Ecto neural progenitor cell (in vitro differentiated cells): ENCODE measurements at regions not wholly inside any gene's neighbourhood (a gene's known extent, or its start where the extent isn't known, plus 50 kb on each side); places are given as distances from the start of the nearest gene placed in this dataset.
"Not testable (repeated sequence)": the region's sequence is repeated elsewhere in the genome, so short reads cannot be mapped to it uniquely, and the experiment has no call there.

Source experiments
- DNase-seq: peaks from one replicate; pipeline ENCODE4 v3.0.0-alpha.2; 2018; ENCODE audit warnings: low spot score

DNA sequence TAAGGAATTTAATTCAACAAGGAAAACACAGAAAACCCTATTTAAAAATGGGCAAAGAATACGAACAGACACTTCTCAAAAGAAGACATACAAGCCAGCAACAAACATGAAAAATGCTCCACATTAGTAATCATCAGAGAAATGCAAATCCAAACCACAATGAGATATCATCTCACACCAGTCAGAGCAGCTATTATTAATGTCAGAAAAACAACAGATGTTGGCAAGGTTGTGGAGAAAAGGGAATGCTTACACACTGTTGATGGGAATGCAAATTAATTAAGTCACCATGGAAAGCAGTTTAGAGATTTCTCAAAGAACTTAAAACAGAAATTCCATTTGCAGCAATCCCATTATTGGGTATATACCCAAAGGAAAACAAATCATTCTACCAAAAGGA, 55.2 kb downstream of the GCC1 start:
- no peak for DNase-seq

DNA sequence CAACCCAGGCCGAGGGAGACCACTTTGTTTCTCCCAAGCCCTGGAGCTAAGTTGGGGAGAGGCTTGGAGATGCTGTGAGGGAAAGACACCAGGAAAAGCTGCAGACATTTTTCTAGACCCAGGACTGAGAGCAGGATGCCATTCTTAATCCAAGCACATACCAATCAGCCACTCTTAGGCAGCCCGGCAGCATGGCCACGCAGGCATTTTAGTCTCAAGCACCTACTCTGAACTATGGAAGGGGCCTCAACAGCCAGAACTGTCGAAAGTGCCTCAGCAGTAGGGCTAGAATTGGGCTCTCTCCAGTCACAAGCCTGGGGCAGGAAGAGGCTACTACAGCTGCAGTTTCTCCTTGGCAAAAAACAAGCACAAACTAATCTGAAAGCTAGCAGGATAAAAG, 57.8 kb downstream of the GCC1 start:
- no peak for DNase-seq

DNA sequence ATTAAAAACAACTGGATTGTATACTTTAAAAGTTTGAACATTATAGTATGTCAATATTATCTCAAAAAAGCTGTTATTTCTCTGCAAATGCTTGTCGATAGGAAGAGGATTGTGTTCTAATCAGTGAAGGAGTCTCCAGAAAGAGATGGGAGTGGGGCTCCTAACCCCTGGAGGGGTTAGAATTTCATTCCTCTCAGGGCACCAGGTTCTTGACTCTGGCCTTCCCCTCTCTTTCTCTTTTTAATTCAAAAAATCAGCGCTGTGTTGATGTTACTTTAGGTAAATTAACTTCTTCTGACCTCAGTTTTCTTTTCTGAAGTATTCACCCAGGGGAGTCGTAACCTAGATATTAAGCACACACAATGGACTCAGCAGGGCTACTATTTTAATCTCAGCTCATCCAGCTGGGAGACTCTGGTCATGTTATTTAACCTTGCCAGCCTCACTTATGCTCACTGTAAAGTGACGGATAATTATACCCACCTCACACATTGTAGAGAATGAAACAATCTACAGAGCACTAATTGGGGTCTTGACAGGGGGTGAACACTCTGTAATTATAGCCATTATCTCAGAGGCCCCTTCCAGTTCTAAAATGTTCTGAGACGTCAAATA, 59.4 kb downstream of the GCC1 start:
- DNase-seq: no peak

DNA sequence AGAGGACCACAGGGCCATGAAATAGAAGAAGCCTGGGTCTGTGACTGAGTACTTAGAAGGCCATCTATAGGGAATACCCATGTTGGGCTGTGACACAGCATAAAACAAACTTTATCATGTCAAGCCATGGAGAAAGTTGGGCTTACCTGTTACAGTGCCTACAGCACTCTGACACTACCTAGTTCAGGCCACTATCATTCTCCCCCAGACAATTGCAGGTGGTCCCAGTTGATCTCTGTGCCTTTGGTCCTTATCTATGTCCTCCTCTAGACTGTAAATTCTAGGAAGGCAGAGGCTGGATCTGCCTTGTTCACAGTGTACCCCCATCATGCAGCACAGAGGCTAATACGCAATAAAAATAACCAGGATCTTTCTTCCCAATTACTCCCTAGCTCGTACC, 69.1 kb downstream of the GCC1 start:
- DNase-seq: no peak

DNA sequence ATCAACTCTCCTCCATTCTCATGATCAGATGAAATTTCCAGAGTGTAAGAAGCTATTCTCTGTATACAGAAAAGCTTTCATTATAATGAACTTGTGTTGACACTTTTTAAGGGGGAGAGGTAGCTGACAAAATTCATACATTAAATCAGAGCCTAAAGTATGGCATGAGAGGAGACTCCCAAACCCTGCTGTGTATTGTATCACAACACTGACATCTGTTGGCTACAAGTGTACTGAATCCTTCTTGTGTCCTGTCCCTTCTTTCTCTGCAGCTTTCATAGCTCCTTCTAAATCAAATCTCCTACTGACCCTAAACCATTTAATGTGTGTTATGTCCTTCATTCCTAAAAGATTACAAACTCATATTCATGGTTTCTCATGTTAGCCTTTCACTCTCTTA, 70.9 kb downstream of the GCC1 start:
- no peak for DNase-seq

DNA sequence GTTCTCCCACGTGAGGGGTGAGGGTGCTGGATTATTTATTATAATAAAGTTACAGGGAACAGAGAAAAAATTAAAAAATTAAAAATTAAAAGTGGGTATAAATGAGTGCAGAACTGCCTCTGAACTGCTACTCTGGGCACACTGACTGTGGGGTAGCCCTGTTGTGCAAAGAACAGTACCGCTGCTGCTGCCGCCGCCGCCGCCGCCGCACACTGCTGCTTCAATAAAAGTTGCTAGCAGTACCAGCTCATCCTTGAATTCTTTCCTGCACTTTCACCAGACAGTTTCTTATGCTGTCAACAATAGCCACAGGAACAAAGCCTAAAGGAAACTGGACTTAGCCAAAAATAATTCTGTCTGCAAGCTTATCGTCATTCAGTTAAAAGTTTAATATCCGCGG, 72.1 kb downstream of the GCC1 start:
- DNase-seq: no peak

DNA sequence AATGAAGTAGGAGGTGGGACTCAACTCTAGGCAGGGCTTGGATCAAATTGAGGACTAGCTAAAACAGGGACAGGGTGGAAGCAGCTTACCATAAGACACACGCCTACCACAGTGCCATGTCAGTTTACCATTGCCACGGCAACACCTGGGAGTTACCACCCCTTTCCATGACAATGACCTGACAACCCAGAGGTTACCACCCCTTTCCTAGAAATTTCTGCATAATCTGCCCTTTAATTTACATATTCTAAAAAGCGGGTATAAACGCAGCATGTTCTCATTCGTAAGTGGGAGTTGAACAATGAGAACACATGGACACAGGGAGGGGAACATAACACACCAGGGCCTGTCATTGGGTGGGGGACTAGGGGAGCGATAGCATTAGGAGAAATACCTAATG, 72.7 kb downstream of the GCC1 start:
- no peak for DNase-seq

DNA sequence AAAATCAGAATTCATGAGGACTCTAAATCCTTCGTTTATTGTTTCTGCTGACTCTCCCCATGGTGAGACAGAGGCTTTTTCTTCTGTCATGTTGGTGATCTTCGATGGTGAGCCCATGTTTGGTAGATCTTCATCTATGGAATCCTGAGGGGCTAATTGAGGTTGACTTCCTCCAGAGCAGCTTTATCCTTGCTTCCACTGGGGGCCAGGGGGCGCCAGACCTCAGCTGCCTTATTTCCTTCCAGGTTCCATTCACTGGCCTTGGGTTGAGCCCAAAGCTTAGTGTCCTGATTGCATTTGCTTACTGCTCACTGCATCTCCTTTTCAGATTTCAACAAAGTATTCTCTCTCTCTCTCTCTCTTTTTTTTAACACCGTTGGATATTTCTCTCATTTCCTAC, 80.7 kb downstream of the GCC1 start:
- peak; percentile 50 for DNase-seq

DNA sequence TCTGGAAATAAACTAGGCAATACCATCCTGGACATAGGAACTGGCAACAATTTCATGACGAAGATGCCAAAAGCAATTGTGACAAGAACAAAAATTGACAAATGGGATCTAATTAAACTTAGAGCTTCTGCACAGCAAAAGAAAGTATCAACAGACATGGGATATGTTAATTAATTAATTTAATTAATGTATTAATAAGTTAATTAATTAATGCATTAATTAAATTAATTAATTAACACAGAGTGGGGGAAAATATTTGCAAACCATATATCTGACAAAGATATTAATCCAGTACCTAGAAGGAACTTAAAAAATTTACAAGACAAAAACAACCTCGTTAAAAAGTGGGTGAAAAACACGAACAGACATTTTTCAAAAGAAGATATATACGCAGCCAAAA, 83.6 kb downstream of the GCC1 start:
- no peak for DNase-seq

DNA sequence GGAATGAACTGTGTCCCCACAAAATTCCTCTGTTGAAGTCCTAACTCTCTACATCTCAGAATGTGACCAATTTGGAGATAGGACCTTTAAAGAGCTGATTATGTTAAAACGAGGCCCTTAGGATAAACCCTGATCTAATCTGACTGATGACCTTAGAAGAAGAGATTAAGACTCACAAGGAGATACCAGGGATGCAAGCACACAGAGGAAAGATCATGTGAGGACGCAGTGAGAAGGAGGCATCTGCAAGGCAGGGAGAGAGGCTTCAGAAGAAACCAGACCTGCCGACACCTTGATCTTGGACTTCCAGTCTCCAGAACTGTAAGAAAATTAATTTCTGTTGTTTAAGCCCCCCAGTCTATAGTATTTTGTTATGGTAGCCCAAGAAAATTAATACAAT, 94.9 kb upstream of the ZNF800 start:
- no peak for DNase-seq

DNA sequence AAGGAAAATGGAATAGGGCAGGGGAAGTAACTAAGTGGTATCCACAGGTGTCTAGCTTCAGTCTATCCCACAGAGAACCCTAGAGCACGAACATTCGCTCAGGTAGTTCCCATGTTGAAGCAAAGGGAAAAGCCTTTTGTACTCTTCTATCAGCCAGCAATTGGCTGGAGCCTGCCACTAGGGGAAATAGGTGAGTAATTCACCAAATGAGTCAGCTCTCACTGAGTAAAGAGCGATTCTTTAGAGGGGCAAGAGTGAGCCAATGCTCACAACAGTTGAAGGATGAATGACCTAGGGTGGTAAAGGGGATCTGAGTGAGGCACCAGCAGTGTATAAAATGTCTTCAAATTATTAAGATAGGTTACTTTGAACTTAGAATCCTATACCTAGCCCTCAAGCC, 94.1 kb upstream of the ZNF800 start:
- no peak for DNase-seq

DNA sequence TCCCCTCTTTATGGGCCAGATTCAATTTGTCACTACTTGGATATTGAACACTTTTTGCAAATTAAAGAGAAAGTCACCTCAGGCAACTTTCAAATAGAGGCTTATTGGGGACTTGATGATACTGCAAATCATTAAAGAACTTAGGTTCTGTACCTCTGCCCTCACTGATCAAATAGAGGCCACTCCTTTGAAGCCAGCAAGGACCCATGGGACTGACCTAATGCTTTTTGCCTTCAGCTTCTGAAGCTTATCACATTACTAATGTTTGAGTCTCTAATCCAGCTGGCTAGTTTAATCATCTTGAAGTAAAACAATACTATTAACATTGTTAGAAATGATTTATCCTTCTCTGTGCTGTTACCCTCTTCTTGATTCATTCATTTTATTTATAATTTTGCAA, 93.0 kb upstream of the ZNF800 start:
- DNase-seq: no peak

DNA sequence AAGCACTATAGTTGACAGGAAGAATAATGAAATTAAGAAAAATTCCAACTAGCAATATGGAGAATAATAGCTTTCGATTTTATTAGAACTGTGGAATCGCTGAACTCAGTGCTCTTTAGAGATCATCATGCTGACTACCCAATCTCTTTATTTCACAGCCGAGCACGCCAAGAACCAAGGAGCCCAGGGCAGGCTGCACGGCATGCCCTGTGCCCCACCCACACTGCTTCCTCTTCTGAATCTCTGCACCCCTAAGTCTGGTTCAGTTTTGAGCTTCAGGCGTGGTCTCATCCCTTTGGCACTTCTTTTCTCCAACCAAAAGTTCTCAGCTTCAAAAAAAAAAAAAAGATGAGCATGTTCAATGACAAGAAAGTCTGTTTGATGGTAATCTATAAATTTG, 92.4 kb upstream of the ZNF800 start:
- no peak for DNase-seq

DNA sequence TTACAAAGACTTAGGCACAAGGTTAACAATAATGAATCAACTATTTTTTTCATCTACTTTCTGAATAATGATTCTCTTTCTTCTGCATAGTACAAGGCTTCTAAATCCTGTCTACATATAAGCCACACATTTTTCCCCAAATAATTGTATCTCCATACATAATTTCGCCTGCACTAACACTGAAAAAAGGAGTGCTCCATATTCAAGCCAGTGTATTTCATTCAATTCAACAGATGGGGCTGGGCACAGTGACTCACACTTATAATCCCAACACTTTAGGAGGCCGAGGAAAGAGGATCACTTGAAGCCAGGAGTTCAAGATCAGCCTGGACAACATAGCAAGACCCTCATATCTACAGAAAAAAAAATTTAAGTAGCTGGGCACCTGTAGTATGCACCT, 86.0 kb upstream of the ZNF800 start:
- no peak for DNase-seq

DNA sequence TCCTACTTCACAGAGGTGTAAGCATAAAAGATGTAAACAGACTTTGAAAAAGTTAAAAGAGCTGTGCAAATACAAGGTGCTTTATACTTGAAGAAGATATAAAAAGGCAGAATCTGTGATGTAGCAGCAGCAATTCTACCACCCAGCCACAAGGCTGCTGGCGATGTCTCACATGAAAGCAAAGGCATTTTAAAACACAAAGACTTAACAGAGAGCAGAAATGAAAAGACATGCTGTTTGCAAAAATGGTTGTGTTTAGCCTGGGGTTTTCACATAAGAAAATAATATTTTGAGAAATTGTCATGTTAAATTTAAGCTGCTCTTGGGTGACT, 85.5 kb upstream of the ZNF800 start:
- no peak for DNase-seq

DNA sequence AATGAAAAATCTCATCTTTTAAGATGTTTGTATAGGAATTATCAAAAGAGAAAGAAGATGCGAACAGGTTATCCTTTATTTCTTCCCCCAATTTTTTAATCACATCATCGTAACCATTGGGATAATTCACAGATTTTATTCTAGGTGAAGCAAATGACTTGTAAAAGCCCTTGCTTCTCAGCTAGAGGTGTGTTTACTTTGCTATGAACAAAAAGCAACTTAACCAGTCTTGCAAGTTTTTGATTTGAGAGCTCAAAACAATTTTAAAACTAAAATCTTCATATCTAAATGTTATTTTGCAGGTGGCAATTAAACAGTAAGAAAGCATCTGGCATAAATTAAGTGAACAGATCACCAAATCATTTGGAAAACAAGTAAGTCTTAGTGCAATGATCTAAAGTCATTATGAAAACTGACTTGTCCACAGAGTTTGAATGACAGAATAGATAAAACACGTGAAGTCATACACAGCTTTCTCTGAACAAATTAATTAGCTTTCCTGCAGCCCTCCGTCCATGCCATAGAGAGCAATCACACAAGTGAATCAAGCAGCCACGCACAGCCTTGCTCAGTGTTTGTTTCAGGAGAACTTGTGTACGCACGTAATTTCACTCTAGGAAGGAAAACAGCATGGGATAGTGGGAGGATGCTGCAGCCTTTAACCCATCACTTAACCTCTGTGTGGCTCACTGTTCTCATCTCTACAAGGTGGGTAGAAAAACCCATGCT, 85.0 kb upstream of the ZNF800 start:
- no peak for DNase-seq

DNA sequence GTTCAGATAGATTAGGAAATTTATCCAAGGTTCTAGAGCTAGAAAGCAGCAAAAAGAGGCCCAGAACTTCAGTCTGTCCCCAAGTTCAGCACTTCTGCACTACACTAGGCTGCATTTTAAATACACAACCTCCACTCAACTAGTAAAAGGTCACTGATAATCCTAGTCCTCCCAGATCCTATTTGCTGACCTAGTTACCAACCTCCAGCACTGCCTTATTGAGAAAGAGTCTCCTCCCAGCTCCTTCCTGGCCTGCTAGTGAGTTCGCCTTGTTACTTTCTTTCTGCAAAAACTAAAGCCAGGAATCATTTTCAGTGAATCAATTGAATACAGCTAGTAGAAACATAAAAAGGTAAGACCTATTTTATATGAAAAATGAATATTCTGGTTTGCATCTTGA, 84.1 kb upstream of the ZNF800 start:
- no peak for DNase-seq

DNA sequence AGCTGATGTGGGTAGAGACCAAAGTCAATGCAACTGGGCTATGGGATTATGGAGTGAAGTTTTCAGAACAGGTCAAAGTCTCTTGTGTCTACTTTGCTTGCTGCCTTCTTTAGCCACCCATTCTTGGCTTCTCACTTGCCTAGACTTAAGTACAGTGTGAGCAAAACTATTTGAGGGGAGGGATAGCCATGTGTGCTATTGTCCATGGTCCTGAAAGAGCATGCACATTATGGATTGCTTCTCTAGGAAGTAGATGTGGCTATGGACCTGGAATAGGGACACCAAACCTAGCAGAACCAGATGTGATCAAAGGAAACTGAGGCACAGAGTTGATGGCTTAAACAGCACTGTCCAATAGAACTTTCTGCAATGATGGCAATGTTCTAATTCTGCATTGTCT, 81.9 kb upstream of the ZNF800 start:
- no peak for DNase-seq

DNA sequence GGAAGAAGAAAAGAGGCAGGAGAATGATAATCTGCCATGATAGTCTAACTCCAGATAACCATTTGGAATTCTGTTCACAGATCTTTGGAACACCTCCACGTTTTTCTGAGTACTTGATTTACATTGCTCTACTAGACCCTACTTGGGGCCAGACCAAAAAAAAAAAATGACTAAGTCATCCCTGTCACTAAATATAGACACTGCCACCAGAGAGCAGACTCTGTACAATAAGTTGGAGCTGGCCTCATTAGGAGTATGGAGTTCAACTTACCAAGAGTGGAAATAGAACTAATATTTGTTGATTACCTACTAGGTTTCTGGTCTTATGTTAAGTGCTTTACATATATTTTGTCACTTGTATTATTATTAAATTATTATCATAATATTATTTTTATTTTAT, 80.9 kb upstream of the ZNF800 start:
- DNase-seq: no peak

DNA sequence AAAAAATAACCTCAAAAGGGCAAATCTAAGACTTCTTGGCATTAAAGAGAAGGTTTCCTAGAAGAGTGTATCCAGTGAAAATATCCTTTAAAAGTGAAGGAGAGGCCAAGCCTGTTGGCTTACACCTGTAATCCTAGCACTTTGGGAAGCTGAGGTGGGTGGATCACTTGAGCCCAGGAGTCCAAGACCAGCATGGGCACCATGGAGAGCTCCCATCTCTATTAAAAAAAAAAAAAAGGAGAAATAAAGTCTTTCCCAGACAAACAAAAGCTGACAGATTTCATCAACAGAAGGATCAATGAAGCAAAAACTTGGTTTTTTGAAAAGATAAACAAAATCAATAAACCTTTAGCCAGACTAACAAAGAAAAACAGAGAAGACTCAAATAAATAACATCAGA, 67.6 kb upstream of the ZNF800 start:
- DNase-seq: no peak

DNA sequence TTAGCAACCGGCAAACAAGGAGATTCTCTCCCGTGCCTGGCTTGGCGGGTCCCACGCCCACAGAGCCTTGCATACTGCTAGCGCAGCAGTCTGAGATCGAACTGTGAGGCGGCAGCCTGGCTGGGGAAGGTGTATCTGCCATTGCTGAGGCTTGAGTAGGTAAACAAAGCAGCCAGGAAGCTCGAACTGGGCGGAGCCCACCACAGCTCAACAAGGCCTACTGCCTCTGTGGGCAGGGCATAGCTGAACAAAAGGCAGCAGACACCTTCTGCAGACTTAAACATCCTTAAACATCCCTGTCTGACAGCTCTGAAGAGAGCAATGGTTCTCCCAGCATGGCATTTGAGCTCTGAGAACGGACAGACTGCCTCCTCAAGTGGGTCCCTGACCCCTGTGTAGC, 58.8 kb upstream of the ZNF800 start:
- not testable (repeated sequence) for DNase-seq

DNA sequence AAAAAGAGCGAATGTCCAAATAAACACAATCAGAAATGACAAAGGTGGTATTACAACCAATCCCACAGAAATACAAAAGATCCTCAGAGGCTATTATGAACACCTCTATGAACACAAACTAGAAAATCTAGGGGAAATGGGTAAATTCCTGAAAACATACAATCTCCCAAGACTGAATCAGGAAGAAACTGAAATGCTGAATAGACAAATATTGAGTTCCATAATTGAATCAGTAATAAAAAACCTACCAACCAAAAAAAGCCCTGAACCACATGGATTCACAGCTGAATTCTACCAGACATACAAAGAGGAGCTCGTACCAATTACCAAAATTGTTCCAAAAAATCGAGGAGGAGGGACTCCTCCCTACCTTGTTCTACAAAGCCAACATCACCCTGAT, 56.1 kb upstream of the ZNF800 start:
- no peak for DNase-seq

DNA sequence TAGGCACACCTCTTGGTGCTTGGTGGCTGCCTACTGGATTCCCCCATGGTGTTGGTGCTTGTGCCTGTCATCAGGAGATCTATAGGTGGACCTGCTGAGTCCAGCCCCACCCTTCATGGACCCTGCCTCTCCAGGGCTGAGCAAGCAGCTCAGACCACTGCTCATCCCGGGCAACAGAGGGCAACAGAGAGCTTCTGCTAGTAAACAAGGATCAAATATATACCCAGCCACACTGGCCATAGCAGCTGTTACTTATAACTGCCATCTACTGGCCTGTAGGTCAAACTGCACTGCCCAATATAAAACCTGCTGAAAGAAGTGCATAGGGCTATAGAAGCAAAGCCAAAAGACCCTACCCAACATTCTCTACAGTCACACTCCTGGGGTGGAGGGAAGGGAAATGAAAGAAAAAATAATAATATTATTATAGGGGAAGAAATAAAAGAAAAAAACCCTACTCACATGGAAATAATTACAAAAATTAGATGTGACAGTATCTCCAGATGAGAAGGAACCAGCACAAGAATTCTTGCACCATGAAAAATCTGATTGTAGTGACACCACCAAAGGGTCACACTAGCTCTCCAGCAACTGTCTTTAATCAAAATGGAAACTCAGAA, 54.9 kb upstream of the ZNF800 start:
- no peak for DNase-seq

DNA sequence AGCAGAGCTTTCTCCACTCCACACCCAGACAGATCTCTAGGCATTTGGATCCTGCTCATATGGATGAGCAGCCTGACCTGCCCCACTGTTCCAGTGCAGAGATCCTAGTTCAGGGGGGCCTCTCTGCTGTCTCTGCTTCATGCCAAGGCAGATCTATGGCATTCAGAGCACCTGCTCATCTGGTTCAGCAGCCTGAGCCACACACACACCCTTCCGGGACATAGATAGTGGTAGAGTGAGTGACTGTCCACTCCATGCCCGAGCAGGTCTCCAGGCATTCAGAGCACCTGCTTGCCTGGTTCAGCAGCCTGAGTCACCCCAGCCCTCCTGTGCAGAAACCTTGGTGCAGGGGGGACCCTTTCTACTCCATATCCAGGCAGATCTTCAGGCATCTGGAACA, 54.3 kb upstream of the ZNF800 start:
- no peak for DNase-seq
